ENCODE measurements at regions not wholly inside any gene's neighbourhood (a gene's known extent, or its start where the extent isn't known, plus 50 kb on each side); places are given as distances from the start of the nearest gene placed in this dataset.

DNA sequence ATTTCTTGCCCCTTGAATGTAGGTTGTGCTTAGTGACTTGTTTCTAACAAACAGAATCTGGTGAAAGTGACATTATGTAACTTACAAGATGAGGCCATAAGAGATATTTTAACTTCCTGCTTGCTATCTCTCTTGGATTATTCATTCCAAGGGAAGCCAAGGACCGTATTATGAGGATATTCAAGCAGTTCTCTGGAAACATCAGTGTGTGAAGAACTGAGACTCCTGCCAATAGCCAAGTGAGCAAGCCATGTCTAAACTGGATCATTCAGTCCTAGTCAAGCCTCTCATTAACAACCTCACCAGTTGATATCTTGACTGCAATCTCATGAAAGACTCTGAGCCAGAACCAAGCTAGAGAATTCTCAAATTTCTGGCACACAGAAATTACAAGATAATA is 765.1 kb upstream of the SLC8A1 start:
- TF ChIP-seq, protein P1, sequence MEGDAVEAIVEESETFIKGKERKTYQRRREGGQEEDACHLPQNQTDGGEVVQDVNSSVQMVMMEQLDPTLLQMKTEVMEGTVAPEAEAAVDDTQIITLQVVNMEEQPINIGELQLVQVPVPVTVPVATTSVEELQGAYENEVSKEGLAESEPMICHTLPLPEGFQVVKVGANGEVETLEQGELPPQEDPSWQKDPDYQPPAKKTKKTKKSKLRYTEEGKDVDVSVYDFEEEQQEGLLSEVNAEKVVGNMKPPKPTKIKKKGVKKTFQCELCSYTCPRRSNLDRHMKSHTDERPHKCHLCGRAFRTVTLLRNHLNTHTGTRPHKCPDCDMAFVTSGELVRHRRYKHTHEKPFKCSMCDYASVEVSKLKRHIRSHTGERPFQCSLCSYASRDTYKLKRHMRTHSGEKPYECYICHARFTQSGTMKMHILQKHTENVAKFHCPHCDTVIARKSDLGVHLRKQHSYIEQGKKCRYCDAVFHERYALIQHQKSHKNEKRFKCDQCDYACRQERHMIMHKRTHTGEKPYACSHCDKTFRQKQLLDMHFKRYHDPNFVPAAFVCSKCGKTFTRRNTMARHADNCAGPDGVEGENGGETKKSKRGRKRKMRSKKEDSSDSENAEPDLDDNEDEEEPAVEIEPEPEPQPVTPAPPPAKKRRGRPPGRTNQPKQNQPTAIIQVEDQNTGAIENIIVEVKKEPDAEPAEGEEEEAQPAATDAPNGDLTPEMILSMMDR (IDR thresholded peaks at IDR 0.05; ENCODE audit: insufficient read depth, low read length), result no peak
- no peak for TF ChIP-seq POLR2AphosphoS5 (IDR thresholded peaks at IDR 0.05; ENCODE audit: low read depth)
- TF ChIP-seq, protein P2, sequence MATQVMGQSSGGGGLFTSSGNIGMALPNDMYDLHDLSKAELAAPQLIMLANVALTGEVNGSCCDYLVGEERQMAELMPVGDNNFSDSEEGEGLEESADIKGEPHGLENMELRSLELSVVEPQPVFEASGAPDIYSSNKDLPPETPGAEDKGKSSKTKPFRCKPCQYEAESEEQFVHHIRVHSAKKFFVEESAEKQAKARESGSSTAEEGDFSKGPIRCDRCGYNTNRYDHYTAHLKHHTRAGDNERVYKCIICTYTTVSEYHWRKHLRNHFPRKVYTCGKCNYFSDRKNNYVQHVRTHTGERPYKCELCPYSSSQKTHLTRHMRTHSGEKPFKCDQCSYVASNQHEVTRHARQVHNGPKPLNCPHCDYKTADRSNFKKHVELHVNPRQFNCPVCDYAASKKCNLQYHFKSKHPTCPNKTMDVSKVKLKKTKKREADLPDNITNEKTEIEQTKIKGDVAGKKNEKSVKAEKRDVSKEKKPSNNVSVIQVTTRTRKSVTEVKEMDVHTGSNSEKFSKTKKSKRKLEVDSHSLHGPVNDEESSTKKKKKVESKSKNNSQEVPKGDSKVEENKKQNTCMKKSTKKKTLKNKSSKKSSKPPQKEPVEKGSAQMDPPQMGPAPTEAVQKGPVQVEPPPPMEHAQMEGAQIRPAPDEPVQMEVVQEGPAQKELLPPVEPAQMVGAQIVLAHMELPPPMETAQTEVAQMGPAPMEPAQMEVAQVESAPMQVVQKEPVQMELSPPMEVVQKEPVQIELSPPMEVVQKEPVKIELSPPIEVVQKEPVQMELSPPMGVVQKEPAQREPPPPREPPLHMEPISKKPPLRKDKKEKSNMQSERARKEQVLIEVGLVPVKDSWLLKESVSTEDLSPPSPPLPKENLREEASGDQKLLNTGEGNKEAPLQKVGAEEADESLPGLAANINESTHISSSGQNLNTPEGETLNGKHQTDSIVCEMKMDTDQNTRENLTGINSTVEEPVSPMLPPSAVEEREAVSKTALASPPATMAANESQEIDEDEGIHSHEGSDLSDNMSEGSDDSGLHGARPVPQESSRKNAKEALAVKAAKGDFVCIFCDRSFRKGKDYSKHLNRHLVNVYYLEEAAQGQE (IDR thresholded peaks at IDR 0.05; ENCODE audit: insufficient replicate concordance, low read depth), result no peak
- no peak for TF ChIP-seq GABPA (IDR thresholded peaks at IDR 0.05; ENCODE audit: low read depth)

All from HL-60 (cell line).